OCI-LY1 (cell line): ENCODE measurements at regions not wholly inside any gene's neighbourhood (a gene's known extent, or its start where the extent isn't known, plus 50 kb on each side); places are given as distances from the start of the nearest gene placed in this dataset.

Experiments used
- CTCF ChIP-seq: fragments of 200-600 bp; sonication (generic), shearing (Covaris generic); IDR thresholded peaks from 2 replicates; pipeline ENCODE4 v1.5.1; 2017; ENCODE audit warnings: mild to moderate bottlenecking, antibody characterized with exemption, low read length, moderate library complexity, mixed read lengths
- EZH2 ChIP-seq: fragments of 200-600 bp; sonication (generic), shearing (Covaris generic); IDR thresholded peaks from 2 replicates; pipeline ENCODE4 v1.8.0; 2017; ENCODE audit warnings: borderline replicate concordance, mixed run types, mild to moderate bottlenecking, antibody characterized with exemption, low read length, moderate library complexity, mixed read lengths

GRCh38 chr5:1641041-1641440 lies 117.3 kb upstream of the LPCAT1 start:
- TF ChIP-seq EZH2 (no peak), CTCF (no peak)
